ENCODE measurements at regions not wholly inside any gene's neighbourhood (a gene's known extent, or its start where the extent isn't known, plus 50 kb on each side); places are given as distances from the start of the nearest gene placed in this dataset.

GRCh38 chr5:123874600-123875201 lies 362.7 kb downstream of the CSNK1G3 start:
- no peak for TF ChIP-seq ELF2 (CRISPR knock-in tag; IDR thresholded peaks at IDR 0.05)
- no peak for TF ChIP-seq MCM5 (IDR thresholded peaks at IDR 0.05; ENCODE audit: low read depth)
- no peak for TF ChIP-seq REST (IDR thresholded peaks at IDR 0.05; ENCODE audit: borderline replicate concordance)
- no peak for TF ChIP-seq REST (CRISPR knock-in tag; IDR thresholded peaks at IDR 0.05; ENCODE audit: low read depth)
- TF ChIP-seq YY1 (IDR thresholded peaks at IDR 0.05; ENCODE audit: borderline replicate concordance in 1 of 3, control insufficient read depth in 1 of 3, extremely low read depth in 1 of 3, insufficient read depth in 3 of 3, insufficient read length in 1 of 3, insufficient replicate concordance in 2 of 3, low read depth in 1 of 3, low read length in 2 of 3), result no peak
- TF ChIP-seq EZH2 (IDR thresholded peaks at IDR 0.05; ENCODE audit: borderline replicate concordance, low read depth, low read length), result no peak

All from K562 (cell line).